GM23248 (cell line): ENCODE measurements at regions not wholly inside any gene's neighbourhood (a gene's known extent, or its start where the extent isn't known, plus 50 kb on each side); places are given as distances from the start of the nearest gene placed in this dataset.
"Not testable (repeated sequence)": the region's sequence is repeated elsewhere in the genome, so short reads cannot be mapped to it uniquely, and the experiment has no call there.

ENCODE experiments used
- DNase-seq: peaks from one replicate; pipeline ENCODE4 v3.0.0-alpha.2; 2015
- H2AFZ ChIP-seq: fragments of 200-600 bp; sonication (generic); 2 replicates; pipeline ENCODE4 v1.6.1; 2016; ENCODE audit warnings: antibody characterized with exemption
- H3F3A ChIP-seq: fragments of 200-600 bp; sonication (generic); 2 replicates; pipeline ENCODE4 v1.6.1; 2016; ENCODE audit warnings: mild to moderate bottlenecking, antibody characterized with exemption, mixed run types; ENCODE audit not compliant: insufficient read depth
- H3K27ac ChIP-seq: fragments of 200-600 bp; sonication (generic); 2 replicates; pipeline ENCODE4 v1.5.1; 2016; ENCODE audit warnings: mild to moderate bottlenecking
- H3K27me3 ChIP-seq: fragments of 200-600 bp; sonication (generic); replicated peaks from 2 replicates; pipeline ENCODE4 v1.6.1; 2016; ENCODE audit warnings: mild to moderate bottlenecking; ENCODE audit not compliant: insufficient read depth
- H3K36me3 ChIP-seq: fragments of 200-600 bp; sonication (generic); 2 replicates; pipeline ENCODE4 v1.6.1; 2016; ENCODE audit warnings: low read depth, mild to moderate bottlenecking
- H3K4me1 ChIP-seq: fragments of 200-600 bp; sonication (generic); 2 replicates; pipeline ENCODE4 v1.6.1; 2016; ENCODE audit warnings: mild to moderate bottlenecking; ENCODE audit not compliant: insufficient read depth
- H3K4me2 ChIP-seq: fragments of 200-600 bp; sonication (generic); one replicate; pipeline ENCODE4 v1.6.1; 2016; ENCODE audit warnings: mild to moderate bottlenecking; ENCODE audit not compliant: unreplicated experiment
- H3K4me3 ChIP-seq: fragments of 200-600 bp; sonication (generic); 2 replicates; pipeline ENCODE4 v1.5.1; 2016; ENCODE audit warnings: mild to moderate bottlenecking
- H3K79me2 ChIP-seq: fragments of 200-600 bp; sonication (generic); 2 replicates; pipeline ENCODE4 v1.6.1; 2016; ENCODE audit warnings: mild to moderate bottlenecking; ENCODE audit not compliant: insufficient read depth
- H3K9ac ChIP-seq: fragments of 200-600 bp; sonication (generic); 2 replicates; pipeline ENCODE4 v1.6.1; 2016; ENCODE audit warnings: mild to moderate bottlenecking
- H3K9me2 ChIP-seq: fragments of 200-600 bp; sonication (generic); 2 replicates; pipeline ENCODE4 v1.6.1; 2016; ENCODE audit warnings: mixed run types, mild to moderate bottlenecking, moderate library complexity; ENCODE audit not compliant: insufficient read depth
- H3K9me3 ChIP-seq: fragments of 200-600 bp; sonication (generic); one replicate; pipeline ENCODE4 v1.6.1; 2017; ENCODE audit warnings: low read depth
- H4K20me1 ChIP-seq: fragments of 200-600 bp; sonication (generic); 2 replicates; pipeline ENCODE4 v1.6.0; 2016; ENCODE audit not compliant: insufficient read depth
- EZH2 ChIP-seq: fragments of 200-600 bp; sonication (generic); IDR thresholded peaks from 2 replicates; pipeline ENCODE4 v1.6.1; 2018; ENCODE audit warnings: antibody characterized with exemption, mild to moderate bottlenecking; ENCODE audit not compliant: insufficient read depth, poor library complexity, severe bottlenecking
- EZH2phosphoT487 ChIP-seq: fragments of 200-600 bp; sonication (generic); IDR thresholded peaks from 2 replicates; pipeline ENCODE4 v1.6.1; 2018; ENCODE audit warnings: antibody characterized with exemption, moderate library complexity, mild to moderate bottlenecking, low read depth; ENCODE audit not compliant: insufficient read depth
- WGBS, 2 experiments: methylation state at CpG; one replicate each; pipeline ENCODE4 v1.1.6; 2015 to 2017; ENCODE audit warnings: low lambda C conversion rate in 2 of 2, low coverage in 1 of 2; ENCODE audit errors: missing lambda C conversion rate in 2 of 2; 5-methylcytosine and 5-hydroxymethylcytosine counted together
- in situ Hi-C: fragments of 300-500 bp; cut with MboI; formaldehyde crosslinking; loops from 2 replicates; pipeline ENCODE4 v1.15.0; 2020

GRCh38 chr17:74125156-74125555, 78.3 kb upstream of the RPL38 start:
- 14 to 18% methylated on average over 4 of the region's 4 CpGs for WGBS, 2 experiments
- Histone ChIP-seq H3K27me3 (peaks cover 5% of the 10 kb centered on the region; the same call in 1 of the 2 replicates), H2AFZ (no peak overlapping the region), H3K9ac (no peak overlapping the region), H3K9me3 (no peaks in the 10 kb centered on the region), H3K79me2 (no peaks in the 10 kb centered on the region), H3K9me2 (no peaks in the 10 kb centered on the region), H3K4me1 (no peaks in the 10 kb centered on the region), H3K36me3 (no peaks in the 10 kb centered on the region), H3K4me3 (no peak overlapping the region), H3F3A (no peaks in the 10 kb centered on the region), H3K27ac (no peak overlapping the region), H4K20me1 (no peaks in the 10 kb centered on the region), H3K4me2 (no peak overlapping the region)
- in situ Hi-C loops, result no loop called here
- no peak for TF ChIP-seq EZH2
- no peak for TF ChIP-seq EZH2phosphoT487
- no peak for DNase-seq

- 31 to 39% methylated on average over 11 of the region's 11 CpGs for WGBS, 2 experiments
- H3K9me3 ChIP-seq, result no peaks in the 10 kb centered on the region
- H3K9ac ChIP-seq, result no peak overlapping the region
- TF ChIP-seq EZH2 (no peak), EZH2phosphoT487 (no peak)
- H3K9me2 ChIP-seq, result no peaks in the 10 kb centered on the region
- H3K27ac ChIP-seq, result no peak overlapping the region
- no peaks in the 10 kb centered on the region for H3K79me2 ChIP-seq
- no peak overlapping the region for H2AFZ ChIP-seq
- in situ Hi-C loops, result no loop called here
- DNase-seq, result no peak
- no peaks in the 10 kb centered on the region for H3K4me1 ChIP-seq
- H4K20me1 ChIP-seq, result no peaks in the 10 kb centered on the region
- H3F3A ChIP-seq, result no peaks in the 10 kb centered on the region
- H3K36me3 ChIP-seq, result no peaks in the 10 kb centered on the region
- peaks cover 12% of the 10 kb centered on the region; the same call in 1 of the 2 replicates for H3K27me3 ChIP-seq
- H3K4me2 ChIP-seq, result no peak overlapping the region
- H3K4me3 ChIP-seq, result no peak overlapping the region
Observed at GRCh38 chr17:74126179-74126900, 77.1 kb upstream of the RPL38 start.

DNA sequence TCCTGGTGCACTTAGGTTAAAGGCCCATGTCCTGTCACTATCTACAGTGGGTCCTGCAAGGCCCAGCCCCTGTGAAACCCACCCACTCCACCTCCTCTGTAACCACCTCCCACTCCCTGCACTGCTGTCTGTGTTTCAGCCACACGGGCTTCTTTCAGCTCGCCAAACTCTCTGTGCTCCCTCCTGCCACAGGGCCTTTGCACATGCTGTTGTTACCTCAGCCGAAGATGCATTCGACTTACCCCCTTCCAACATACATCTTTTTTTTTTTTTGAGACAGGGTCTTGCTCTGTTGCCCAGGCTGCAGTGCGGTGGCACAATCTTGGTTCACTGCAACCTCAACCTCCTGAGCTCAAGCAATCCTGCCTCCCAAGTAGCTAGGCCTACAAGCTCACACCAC, 76.5 kb upstream of the RPL38 start:
- H3K4me1 ChIP-seq, result no peaks in the 10 kb centered on the region
- no peaks in the 10 kb centered on the region for H3F3A ChIP-seq
- H3K4me3 ChIP-seq, result no peak overlapping the region
- no peaks in the 10 kb centered on the region for H3K9me3 ChIP-seq
- no peak overlapping the region for H3K4me2 ChIP-seq
- in situ Hi-C loops, result no loop called here
- no peaks in the 10 kb centered on the region for H3K36me3 ChIP-seq
- H4K20me1 ChIP-seq, result no peaks in the 10 kb centered on the region
- H3K27me3 ChIP-seq, result peaks cover 12% of the 10 kb centered on the region; the same call in 1 of the 2 replicates
- no peak overlapping the region for H3K9ac ChIP-seq
- no peak overlapping the region for H3K27ac ChIP-seq
- no peak for DNase-seq
- WGBS, 2 experiments, result 52% methylated on average over 5 of the region's 5 CpGs
- TF ChIP-seq EZH2phosphoT487 (no peak), EZH2 (no peak)
- no peaks in the 10 kb centered on the region for H3K9me2 ChIP-seq
- no peaks in the 10 kb centered on the region for H3K79me2 ChIP-seq
- no peak overlapping the region for H2AFZ ChIP-seq

DNA sequence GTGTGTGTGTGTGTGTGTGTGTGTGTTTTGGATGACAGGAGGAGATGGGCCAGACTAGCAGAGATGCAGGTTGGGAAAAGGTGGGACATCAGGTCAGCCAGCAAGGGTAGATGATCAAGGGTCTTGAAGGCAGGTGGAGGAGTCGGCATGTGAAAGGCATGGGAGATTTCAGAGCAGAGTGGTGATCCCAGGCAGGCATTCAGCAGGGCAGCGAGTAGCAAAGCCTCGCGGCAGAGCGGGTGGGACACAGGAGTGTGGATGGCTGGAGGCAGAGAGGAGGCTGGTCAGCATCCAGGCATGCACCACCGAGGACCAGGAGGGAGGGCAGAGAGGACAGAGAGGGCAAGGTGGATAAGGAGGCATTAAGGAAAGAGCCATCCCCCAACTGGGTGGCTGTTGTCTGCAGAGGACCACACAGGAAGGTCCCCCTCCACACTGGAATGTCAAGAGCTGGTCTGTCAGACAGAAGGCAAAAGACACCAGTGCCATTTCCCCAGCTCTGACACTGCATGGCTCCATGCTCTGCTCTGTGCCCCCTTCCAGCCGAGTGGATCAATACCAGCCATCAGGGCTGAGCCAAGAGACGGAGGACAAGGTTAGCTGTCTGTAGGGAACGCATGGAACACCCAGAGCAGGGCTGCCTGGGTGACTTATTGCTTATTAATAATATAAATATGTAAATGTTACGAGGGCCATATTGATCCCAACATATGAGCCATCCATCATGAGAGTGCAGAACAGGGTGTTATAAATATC, 74.8 kb upstream of the RPL38 start:
- Histone ChIP-seq H4K20me1 (no peaks in the 10 kb centered on the region), H3K9me3 (no peaks in the 10 kb centered on the region), H3K27me3 (peaks cover 12% of the 10 kb centered on the region; the same call in 1 of the 2 replicates), H3K36me3 (no peaks in the 10 kb centered on the region), H3K79me2 (no peaks in the 10 kb centered on the region), H2AFZ (no peak overlapping the region), H3K27ac (no peak overlapping the region), H3K4me2 (no peak overlapping the region), H3K9me2 (no peaks in the 10 kb centered on the region), H3K9ac (no peak overlapping the region), H3K4me1 (no peaks in the 10 kb centered on the region), H3F3A (no peaks in the 10 kb centered on the region), H3K4me3 (no peak overlapping the region)
- in situ Hi-C loops, result no loop called here
- 28 to 33% methylated on average over 10 of the region's 10 CpGs for WGBS, 2 experiments
- TF ChIP-seq EZH2, result no peak
- TF ChIP-seq EZH2phosphoT487, result no peak
- no peak for DNase-seq

GRCh38 chr17:74129800-74130199, 73.7 kb upstream of the RPL38 start:
- H2AFZ ChIP-seq, H3K36me3 ChIP-seq, DNase-seq, in situ Hi-C loops, H3K9ac ChIP-seq, H3K4me1 ChIP-seq, H3K9me2 ChIP-seq, H3K4me2 ChIP-seq, H3K27ac ChIP-seq, H3F3A ChIP-seq, H3K4me3 ChIP-seq, H3K9me3 ChIP-seq, H3K79me2 ChIP-seq, H4K20me1 ChIP-seq: not testable (repeated sequence)
- WGBS, 2 experiments, result 7 to 9% methylated on average over 6 of the region's 6 CpGs
- peaks cover 12% of the 10 kb centered on the region; the same call in 1 of the 2 replicates for H3K27me3 ChIP-seq
